K562 (cell line): ENCODE measurements at regions not wholly inside any gene's neighbourhood (a gene's known extent, or its start where the extent isn't known, plus 50 kb on each side); places are given as distances from the start of the nearest gene placed in this dataset.

Experiments
- ATAC-seq: fragments of 200-7000 bp; cut with Tn5 transposase; 3 replicates; pipeline ENCODE4 v1.9.1; 2020; ENCODE audit warnings: moderate library complexity
- BruUV-seq: library from RNA; stranded (reverse); fragments of 400-500 nt; replicated peaks from 2 replicates; lab custom pipeline; 2021; lab: Mats Ljungman, UMichigan
- CTCF ChIA-PET: fragments of 300-600 bp; formaldehyde crosslinking; extraction: SDS; loops from one replicate; lab custom pipeline; 2021; ENCODE audit warnings: low intra/inter-chr PET ratio; lab: Yijun Ruan, JAX
- POLR2A ChIA-PET: fragments of 300-600, 350-650 bp; sonication (Branson Sonifier 250); formaldehyde crosslinking; extraction: SDS; loops from one replicate; lab custom pipeline; 2021; ENCODE audit warnings: antibody characterized with exemption, inconsistent platforms; lab: Yijun Ruan, JAX
- DNase-seq, 4 experiments: peaks; one replicate each; pipeline versions ENCODE4 v3.0.0 to v3.0.0-alpha.2; 2011 to 2018; ENCODE audit warnings: low spot score in 3 of 4, mixed read lengths in 3 of 4; ENCODE audit errors: extremely low read depth in 1 of 4
- FAIRE-seq: peaks from 2 replicates; lab custom pipeline; 2011; peaks lifted over from hg19 to GRCh38; lab: Jason Lieb, UNC
- H2AFZ ChIP-seq: 2 replicates; pipeline ENCODE4 v1.6.0; 2011; ENCODE audit warnings: low read depth, low read length, control low read depth, inconsistent platforms
- H3K27ac ChIP-seq: fragments of 200-600 bp; 3 replicates; pipeline ENCODE4 v1.8.0; 2011; ENCODE audit warnings: low read depth, mild to moderate bottlenecking, control low read depth, inconsistent platforms, low read length, moderate library complexity, mixed read lengths; ENCODE audit errors: extremely low read depth
- H3K27me3 ChIP-seq, 2 experiments: fragments of 300-600 bp in 1 of 2; 2 replicates in 1 of 2; 3 replicates in 1 of 2; pipeline versions ENCODE4 v1.6.0 to v1.8.0; 2011; ENCODE audit warnings: inconsistent platforms in 2 of 2, low read length in 2 of 2, mild to moderate bottlenecking in 1 of 2, mixed read lengths in 1 of 2, moderate library complexity in 1 of 2; ENCODE audit not compliant: control insufficient read depth in 2 of 2, insufficient read depth in 2 of 2
- H3K36me3 ChIP-seq: fragments of 300-600 bp; 3 replicates; pipeline ENCODE4 v1.8.0; 2011; ENCODE audit warnings: mild to moderate bottlenecking, low read length, inconsistent platforms; ENCODE audit not compliant: control insufficient read depth, insufficient read depth
- H3K4me1 ChIP-seq, 2 experiments: fragments of 200-600 bp in 1 of 2; replicated peaks in 1 of 2; 2 replicates in 1 of 2; 3 replicates in 1 of 2; pipeline versions ENCODE4 v1.5.1 to v1.8.0; 2011; ENCODE audit warnings: inconsistent platforms in 2 of 2, low read length in 2 of 2, mild to moderate bottlenecking in 1 of 2, mixed read lengths in 1 of 2, moderate library complexity in 1 of 2; ENCODE audit not compliant: control insufficient read depth in 2 of 2, insufficient read depth in 2 of 2
- H3K4me2 ChIP-seq: 2 replicates; pipeline ENCODE4 v1.6.1; 2011; ENCODE audit warnings: low read length, control low read depth, inconsistent platforms, mixed read lengths; ENCODE audit not compliant: insufficient read depth
- H3K4me3 ChIP-seq: fragments of 200-600 bp; sonication (generic), shearing (Covaris generic); 2 replicates; pipeline ENCODE4 v1.5.1; 2016; ENCODE audit warnings: control low read depth, inconsistent platforms
- H3K79me2 ChIP-seq: fragments of 200-600 bp; 3 replicates; pipeline ENCODE4 v1.8.0; 2011; ENCODE audit warnings: low read length, inconsistent platforms; ENCODE audit not compliant: control insufficient read depth, insufficient read depth
- H3K9ac ChIP-seq, 2 experiments: 2 replicates each; pipeline versions ENCODE4 v1.6.0 to v1.6.1; 2011; ENCODE audit warnings: low read depth in 2 of 2, low read length in 2 of 2, control low read depth in 1 of 2, inconsistent platforms in 1 of 2, mild to moderate bottlenecking in 1 of 2, mixed read lengths in 1 of 2; ENCODE audit not compliant: insufficient read depth in 1 of 2
- H3K9me1 ChIP-seq: one replicate; pipeline ENCODE4 v1.6.0; 2011; ENCODE audit warnings: inconsistent platforms, mild to moderate bottlenecking, low read length, moderate library complexity; ENCODE audit not compliant: control insufficient read depth, insufficient read depth
- H3K9me3 ChIP-seq: replicated peaks from 2 replicates; pipeline ENCODE4 v1.5.1; 2011; ENCODE audit warnings: low read depth, low read length, inconsistent platforms; ENCODE audit not compliant: control insufficient read depth, insufficient read depth
- H4K20me1 ChIP-seq: replicated peaks from 2 replicates; pipeline ENCODE4 v1.6.1; 2011; ENCODE audit warnings: low read length, inconsistent platforms, mixed read lengths; ENCODE audit not compliant: control insufficient read depth, insufficient read depth
- IFI16 ChIP-seq: fragments of 250-450 bp; sonication (Bioruptor Pico); IDR thresholded peaks from 2 replicates; pipeline ENCODE4 v2.1.2; 2022; ENCODE audit warnings: mild to moderate bottlenecking, inconsistent platforms
- NR2C2 ChIP-seq, 2 experiments: fragments of 200-800 bp in 1 of 2; sonication (Bioruptor generic) in 1 of 2; sonication (generic) in 1 of 2; formaldehyde crosslinking in 1 of 2; IDR thresholded peaks; 2 replicates each; pipeline versions ENCODE4 v1.6.1 to v1.8.0; 2016 to 2022; ENCODE audit warnings: mild to moderate bottlenecking in 1 of 2, missing compliant biosample characterization in 1 of 2, missing genetic modification characterization in 1 of 2, missing genetic modification reagents in 1 of 2
- PRDM10 ChIP-seq: fragments of 450-650 bp; IDR thresholded peaks from 2 replicates; pipeline ENCODE4 v1.6.1; 2018; ENCODE audit not compliant: partially characterized antibody
- RB1 ChIP-seq: fragments of 450-650 bp; IDR thresholded peaks from 2 replicates; pipeline ENCODE4 v1.6.1; 2017; ENCODE audit warnings: low read depth, mild to moderate bottlenecking
- TCF7L2 ChIP-seq: fragments of 150-350 bp; IDR thresholded peaks from 2 replicates; pipeline ENCODE4 v1.6.1; 2016; ENCODE audit warnings: low read depth, mild to moderate bottlenecking, low read length, moderate library complexity
- TFAP4 ChIP-seq: sonication (generic); formaldehyde crosslinking; IDR thresholded peaks from 2 replicates; pipeline ENCODE4 v1.8.0; 2022; ENCODE audit warnings: missing genetic modification reagents, mild to moderate bottlenecking, moderate library complexity, borderline replicate concordance
- VEZF1 ChIP-seq: fragments of 200-800 bp; sonication (Bioruptor generic); IDR thresholded peaks from 2 replicates; pipeline ENCODE4 v1.6.1; 2017; ENCODE audit warnings: missing genetic modification characterization, missing compliant biosample characterization
- ZBTB33 ChIP-seq: sonication (generic); formaldehyde crosslinking; IDR thresholded peaks from 2 replicates; pipeline ENCODE4 v1.8.1; 2023; ENCODE audit warnings: mild to moderate bottlenecking, missing genetic modification reagents
- ZC3H4 ChIP-seq: sonication (generic); formaldehyde crosslinking; IDR thresholded peaks from 2 replicates; pipeline ENCODE4 v1.9.0; 2021; ENCODE audit warnings: missing genetic modification reagents, borderline replicate concordance
- ZFX ChIP-seq: sonication (generic); formaldehyde crosslinking; IDR thresholded peaks from 2 replicates; pipeline ENCODE4 v1.8.0; 2022; ENCODE audit warnings: mild to moderate bottlenecking, missing genetic modification reagents, moderate library complexity
- ZNF217 ChIP-seq: sonication (generic); formaldehyde crosslinking; IDR thresholded peaks from 2 replicates; pipeline ENCODE4 v1.8.0; 2022; ENCODE audit warnings: mild to moderate bottlenecking, missing genetic modification reagents
- ZNF589 ChIP-seq: fragments of 200-800 bp; sonication (Bioruptor generic); IDR thresholded peaks from 2 replicates; pipeline ENCODE4 v1.6.1; 2016; ENCODE audit warnings: low read depth, missing genetic modification characterization, missing compliant biosample characterization
- WGBS: fragments of 100-300 bp; shearing (Covaris generic); methylation state at CpG from one replicate; pipeline ENCODE4 v1.1.6; 2016; ENCODE audit warnings: low coverage, mixed read lengths; ENCODE audit not compliant: insufficient coverage; ENCODE audit errors: missing lambda C conversion rate; 5-methylcytosine and 5-hydroxymethylcytosine counted together
- in situ Hi-C: fragments of 300-500 bp; cut with MboI; formaldehyde crosslinking; loops from 4 replicates; pipeline ENCODE4 v1.15.0; 2018; ENCODE audit warnings: inconsistent platforms, mixed read lengths
- intact Hi-C: fragments of 100-400 bp; cut with micrococcal nuclease; formaldehyde crosslinking; loops from 2 replicates; pipeline ENCODE4 v1.14.2; 2022

DNA sequence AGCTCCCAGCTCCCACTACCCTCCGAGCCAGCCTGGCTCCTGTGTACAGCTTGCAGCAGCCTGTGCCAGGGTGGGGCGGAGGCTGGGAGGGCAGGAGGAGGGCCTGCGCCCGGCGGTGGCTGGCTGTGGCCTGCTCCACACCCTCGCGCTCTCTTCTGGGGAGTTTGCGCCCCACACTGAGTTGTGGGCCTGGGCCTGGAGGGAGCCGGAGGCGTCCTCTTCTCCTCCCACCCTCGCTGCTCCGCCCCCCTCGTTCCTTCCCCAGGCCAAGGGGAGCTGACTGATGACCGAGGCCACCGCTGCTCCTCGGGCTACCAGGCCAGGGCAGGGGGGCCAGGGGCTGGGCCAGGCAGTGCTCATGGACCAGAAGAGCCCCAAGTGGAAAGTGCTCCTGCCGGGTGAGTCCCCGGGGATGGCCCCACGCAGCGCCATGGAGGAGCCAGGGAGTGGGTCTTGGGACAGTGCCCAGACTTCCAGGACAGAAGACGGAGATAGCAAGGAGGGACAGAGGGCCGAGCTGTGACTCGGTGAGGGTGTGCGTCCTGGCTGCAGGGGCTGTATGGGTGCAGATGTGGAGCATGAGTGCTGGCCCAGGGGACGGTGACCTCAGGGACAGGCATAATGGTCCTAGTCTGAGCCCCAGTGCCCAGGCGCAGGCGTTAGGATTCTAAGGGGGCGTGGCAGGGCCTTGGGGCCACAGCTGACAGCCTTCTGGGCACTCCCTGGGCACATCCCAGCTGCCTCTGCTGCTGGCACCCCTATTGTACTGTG is 242.1 kb upstream of the GSE1 start:
- WGBS: 77% methylated on average over 21 of the region's 28 CpGs
- intact Hi-C loops: loop anchor here (1.0 kb wide), 1 partner anchor 22 kb away; no protein-coding TSS in a partner anchor
- TF ChIP-seq ZC3H4 (CRISPR knock-in tag): 0 out of 2 replicates have a peak, but pooled peaks have one; percentile 45
- peak; percentile 88; the same call in 1 of the 2 replicates for TF ChIP-seq ZBTB33
- TF ChIP-seq PRDM10: no peak
- peak; percentile 20; the same call in 1 of the 2 replicates for TF ChIP-seq RB1
- peak; percentile 47 for TF ChIP-seq ZFX (CRISPR knock-in tag)
- no peak for TF ChIP-seq IFI16 (CRISPR knock-in tag)
- no peak for TF ChIP-seq TCF7L2
- TF ChIP-seq NR2C2 (CRISPR knock-in tag; IDR thresholded peaks at IDR 0.05): no peak
- no peak for TF ChIP-seq NR2C2 (tag; IDR thresholded peaks at IDR 0.05)
- TF ChIP-seq ZNF589: no peak
- TF ChIP-seq VEZF1 (CRISPR knock-in tag): peak; percentile 71
- TF ChIP-seq ZNF217 (CRISPR knock-in tag): no peak
- TF ChIP-seq TFAP4 (CRISPR knock-in tag): peak; percentile 45; the same call in 1 of the 2 replicates

More for the DNA sequence above, 242.1 kb upstream of the GSE1 start:
- H3K27ac ChIP-seq: peak overlapping the region; percentile 13; the same call in 1 of the 3 replicates
- BruUV-seq: no TSS peak
- no peak for FAIRE-seq
- no peaks in the 10 kb centered on the region for H3K9me1 ChIP-seq
- peak; percentile 60 to 71 (median 68) for DNase-seq
- no peak overlapping the region for H3K4me2 ChIP-seq
- CTCF ChIA-PET: no interaction called here
- H3K27me3 ChIP-seq: no peaks in the 10 kb centered on the region
- no peak overlapping the region for H3K4me3 ChIP-seq
- peak overlapping the region; percentile 61; the same call in 1 of the 2 replicates for H2AFZ ChIP-seq
- peak; percentile 47 for ATAC-seq
- no peaks in the 10 kb centered on the region for H4K20me1 ChIP-seq
- in situ Hi-C loops: no loop called here
- POLR2A ChIA-PET: interaction anchor here (1.1 kb wide), 1 partner anchor 198 kb away, joined by 3 read pairs; no protein-coding TSS in a partner anchor
- no peaks in the 10 kb centered on the region for H3K36me3 ChIP-seq
- H3K9ac ChIP-seq: peak overlapping the region; percentile 13 to 84; a peak in 3 of 4 replicates
- no peaks in the 10 kb centered on the region for H3K9me3 ChIP-seq
- H3K79me2 ChIP-seq: no peaks in the 10 kb centered on the region; the same call in 2 of the 3 replicates
- H3K4me1 ChIP-seq: peaks cover 38 to 89% of the 10 kb centered on the region in 2 experiments
